K562 (cell line): ENCODE measurements at regions not wholly inside any gene's neighbourhood (a gene's known extent, or its start where the extent isn't known, plus 50 kb on each side); places are given as distances from the start of the nearest gene placed in this dataset.

Source experiments
- ATAC-seq: fragments of 200-7000 bp; cut with Tn5 transposase; 3 replicates; pipeline ENCODE4 v1.9.1; 2020; ENCODE audit warnings: moderate library complexity
- BruUV-seq: library from RNA; stranded (reverse); fragments of 400-500 nt; replicated peaks from 2 replicates; lab custom pipeline; 2021; lab: Mats Ljungman, UMichigan
- CTCF ChIA-PET: fragments of 300-600 bp; formaldehyde crosslinking; extraction: SDS; loops from one replicate; lab custom pipeline; 2021; ENCODE audit warnings: low intra/inter-chr PET ratio; lab: Yijun Ruan, JAX
- POLR2A ChIA-PET: fragments of 300-600, 350-650 bp; sonication (Branson Sonifier 250); formaldehyde crosslinking; extraction: SDS; loops from one replicate; lab custom pipeline; 2021; ENCODE audit warnings: antibody characterized with exemption, inconsistent platforms; lab: Yijun Ruan, JAX
- DNase-seq, 4 experiments: peaks; one replicate each; pipeline versions ENCODE4 v3.0.0 to v3.0.0-alpha.2; 2011 to 2018; ENCODE audit warnings: low spot score in 3 of 4, mixed read lengths in 3 of 4; ENCODE audit errors: extremely low read depth in 1 of 4
- FAIRE-seq: peaks from 2 replicates; lab custom pipeline; 2011; peaks lifted over from hg19 to GRCh38; lab: Jason Lieb, UNC
- H2AFZ ChIP-seq: 2 replicates; pipeline ENCODE4 v1.6.0; 2011; ENCODE audit warnings: low read depth, low read length, control low read depth, inconsistent platforms
- H3K27ac ChIP-seq: fragments of 200-600 bp; 3 replicates; pipeline ENCODE4 v1.8.0; 2011; ENCODE audit warnings: low read depth, mild to moderate bottlenecking, control low read depth, inconsistent platforms, low read length, moderate library complexity, mixed read lengths; ENCODE audit errors: extremely low read depth
- H3K27me3 ChIP-seq, 2 experiments: fragments of 300-600 bp in 1 of 2; 2 replicates in 1 of 2; 3 replicates in 1 of 2; pipeline versions ENCODE4 v1.6.0 to v1.8.0; 2011; ENCODE audit warnings: inconsistent platforms in 2 of 2, low read length in 2 of 2, mild to moderate bottlenecking in 1 of 2, mixed read lengths in 1 of 2, moderate library complexity in 1 of 2; ENCODE audit not compliant: control insufficient read depth in 2 of 2, insufficient read depth in 2 of 2
- H3K36me3 ChIP-seq: fragments of 300-600 bp; 3 replicates; pipeline ENCODE4 v1.8.0; 2011; ENCODE audit warnings: mild to moderate bottlenecking, low read length, inconsistent platforms; ENCODE audit not compliant: control insufficient read depth, insufficient read depth
- H3K4me1 ChIP-seq, 2 experiments: fragments of 200-600 bp in 1 of 2; replicated peaks in 1 of 2; 2 replicates in 1 of 2; 3 replicates in 1 of 2; pipeline versions ENCODE4 v1.5.1 to v1.8.0; 2011; ENCODE audit warnings: inconsistent platforms in 2 of 2, low read length in 2 of 2, mild to moderate bottlenecking in 1 of 2, mixed read lengths in 1 of 2, moderate library complexity in 1 of 2; ENCODE audit not compliant: control insufficient read depth in 2 of 2, insufficient read depth in 2 of 2
- H3K4me2 ChIP-seq: 2 replicates; pipeline ENCODE4 v1.6.1; 2011; ENCODE audit warnings: low read length, control low read depth, inconsistent platforms, mixed read lengths; ENCODE audit not compliant: insufficient read depth
- H3K4me3 ChIP-seq: fragments of 200-600 bp; sonication (generic), shearing (Covaris generic); 2 replicates; pipeline ENCODE4 v1.5.1; 2016; ENCODE audit warnings: control low read depth, inconsistent platforms
- H3K79me2 ChIP-seq: fragments of 200-600 bp; 3 replicates; pipeline ENCODE4 v1.8.0; 2011; ENCODE audit warnings: low read length, inconsistent platforms; ENCODE audit not compliant: control insufficient read depth, insufficient read depth
- H3K9ac ChIP-seq, 2 experiments: 2 replicates each; pipeline versions ENCODE4 v1.6.0 to v1.6.1; 2011; ENCODE audit warnings: low read depth in 2 of 2, low read length in 2 of 2, control low read depth in 1 of 2, inconsistent platforms in 1 of 2, mild to moderate bottlenecking in 1 of 2, mixed read lengths in 1 of 2; ENCODE audit not compliant: insufficient read depth in 1 of 2
- H3K9me1 ChIP-seq: one replicate; pipeline ENCODE4 v1.6.0; 2011; ENCODE audit warnings: inconsistent platforms, mild to moderate bottlenecking, low read length, moderate library complexity; ENCODE audit not compliant: control insufficient read depth, insufficient read depth
- H3K9me3 ChIP-seq: replicated peaks from 2 replicates; pipeline ENCODE4 v1.5.1; 2011; ENCODE audit warnings: low read depth, low read length, inconsistent platforms; ENCODE audit not compliant: control insufficient read depth, insufficient read depth
- H4K20me1 ChIP-seq: replicated peaks from 2 replicates; pipeline ENCODE4 v1.6.1; 2011; ENCODE audit warnings: low read length, inconsistent platforms, mixed read lengths; ENCODE audit not compliant: control insufficient read depth, insufficient read depth
- CREM ChIP-seq: IDR thresholded peaks from 2 replicates; pipeline ENCODE4 v1.6.1; 2014; ENCODE audit warnings: antibody characterized with exemption, low read depth
- CTCFL ChIP-seq: IDR thresholded peaks from 2 replicates; pipeline ENCODE4 v1.6.1; 2011; ENCODE audit warnings: borderline replicate concordance, low read depth, mild to moderate bottlenecking, moderate library complexity, low read length; ENCODE audit not compliant: insufficient read depth, poor library complexity, severe bottlenecking
- ELF1 ChIP-seq: fragments of 200-800 bp; sonication (Bioruptor generic); IDR thresholded peaks from 2 replicates; pipeline ENCODE4 v1.6.1; 2016; ENCODE audit warnings: missing genetic modification characterization, missing compliant biosample characterization
- FIP1L1 ChIP-seq: fragments of 200-400 bp; formaldehyde crosslinking; IDR thresholded peaks from 2 replicates; pipeline ENCODE4 v1.6.1; 2018; ENCODE audit warnings: mild to moderate bottlenecking, low read depth, low read length; ENCODE audit not compliant: poor library complexity, severe bottlenecking
- HNRNPLL ChIP-seq: fragments of 200-400 bp; formaldehyde crosslinking; IDR thresholded peaks from 2 replicates; pipeline ENCODE4 v1.6.1; 2017; ENCODE audit warnings: low read length, low read depth, mild to moderate bottlenecking; ENCODE audit not compliant: poor library complexity, severe bottlenecking
- KLF10 ChIP-seq: fragments of 250-450 bp; sonication (Bioruptor Pico); IDR thresholded peaks from 2 replicates; pipeline ENCODE4 v1.6.1; 2021; ENCODE audit warnings: matching md5 sums
- RBM22 ChIP-seq: fragments of 200-400 bp; formaldehyde crosslinking; IDR thresholded peaks from 2 replicates; pipeline ENCODE4 v1.6.1; 2018; ENCODE audit warnings: low read length, low read depth; ENCODE audit not compliant: poor library complexity, severe bottlenecking
- RBM39 ChIP-seq: fragments of 200-400 bp; formaldehyde crosslinking; optimal IDR thresholded peaks from 2 replicates; pipeline ENCODE3; 2018; ENCODE audit warnings: low read depth, low read length
- RNF2 ChIP-seq: sonication (generic); IDR thresholded peaks from 2 replicates; pipeline ENCODE4 v1.6.1; 2016
- SIN3B ChIP-seq: fragments of 450-650 bp; IDR thresholded peaks from 2 replicates; pipeline ENCODE4 v1.6.1; 2017; ENCODE audit warnings: low read depth, mild to moderate bottlenecking, moderate library complexity
- SMC3 ChIP-seq: conservative IDR thresholded peaks from 2 replicates; pipeline ENCODE4 v1.6.1; 2011; ENCODE audit warnings: low read depth, low read length, improper control_type of control experiment; ENCODE audit not compliant: insufficient read depth
- TCF3 ChIP-seq: sonication (generic); formaldehyde crosslinking; IDR thresholded peaks from 2 replicates; pipeline ENCODE4 v1.4.0; 2020; ENCODE audit warnings: mild to moderate bottlenecking, missing genetic modification reagents
- TOE1 ChIP-seq, 2 experiments: fragments of 450-650 bp in 1 of 2; sonication (generic) in 1 of 2; formaldehyde crosslinking in 1 of 2; IDR thresholded peaks; 2 replicates each; pipeline versions ENCODE4 v1.7.1 to v1.8.0; 2016 to 2022; ENCODE audit warnings: borderline replicate concordance in 2 of 2, mild to moderate bottlenecking in 2 of 2, antibody characterized with exemption in 1 of 2, inconsistent platforms in 1 of 2, low read depth in 1 of 2, missing genetic modification reagents in 1 of 2, moderate library complexity in 1 of 2
- XRCC3 ChIP-seq: fragments of 450-650 bp; IDR thresholded peaks from 2 replicates; pipeline ENCODE4 v1.6.1; 2017; ENCODE audit warnings: mild to moderate bottlenecking, moderate library complexity
- XRCC4 ChIP-seq: IDR thresholded peaks from one replicate; pipeline ENCODE4 v1.6.1; 2011; ENCODE audit not compliant: insufficient read depth, insufficient read length; ENCODE audit errors: extremely low read depth
- ZBTB1 ChIP-seq: sonication (generic); formaldehyde crosslinking; IDR thresholded peaks from 2 replicates; pipeline ENCODE4 v1.8.1; 2023; ENCODE audit warnings: missing genetic modification reagents, low read depth, mild to moderate bottlenecking, borderline replicate concordance
- ZNF785 ChIP-seq: fragments of 250-450 bp; sonication (Bioruptor Pico); IDR thresholded peaks from 2 replicates; pipeline ENCODE4 v1.4.0; 2020; ENCODE audit warnings: mild to moderate bottlenecking
- ZZZ3 ChIP-seq: fragments of 450-650 bp; IDR thresholded peaks from 2 replicates; pipeline ENCODE4 v1.6.1; 2016; ENCODE audit warnings: antibody characterized with exemption, mild to moderate bottlenecking, moderate library complexity
- WGBS: fragments of 100-300 bp; shearing (Covaris generic); methylation state at CpG from one replicate; pipeline ENCODE4 v1.1.6; 2016; ENCODE audit warnings: low coverage, mixed read lengths; ENCODE audit not compliant: insufficient coverage; ENCODE audit errors: missing lambda C conversion rate; 5-methylcytosine and 5-hydroxymethylcytosine counted together
- in situ Hi-C: fragments of 300-500 bp; cut with MboI; formaldehyde crosslinking; loops from 4 replicates; pipeline ENCODE4 v1.15.0; 2018; ENCODE audit warnings: inconsistent platforms, mixed read lengths
- intact Hi-C: fragments of 100-400 bp; cut with micrococcal nuclease; formaldehyde crosslinking; loops from 2 replicates; pipeline ENCODE4 v1.14.2; 2022
- TF ChIP-seq, protein P1 (sequence below): sonication (generic); formaldehyde crosslinking; IDR thresholded peaks from 2 replicates; pipeline ENCODE4 v1.9.0; 2022; ENCODE audit warnings: mild to moderate bottlenecking, missing genetic modification reagents

- CTCF ChIA-PET: interaction anchor here (0.5 to 1.0 kb wide), 3 partner anchors 10 to 178 kb away, joined by 3 to 4 read pairs (median 3); no protein-coding TSS in a partner anchor
- H3K9ac ChIP-seq: peak overlapping the region in 1 of 2 experiments; percentile 83; a peak in 2 of 4 replicates
- WGBS: 1% methylated on average over 29 of the region's 43 CpGs
- TF ChIP-seq FIP1L1 (peak; percentile 47), SMC3 (peak; percentile 77), XRCC4 (no peak), CTCFL (peak; percentile 15), RBM39 (no peak), RNF2 (no peak), ZNF785 (CRISPR knock-in tag) (no peak), TOE1 (IDR thresholded peaks at IDR 0.05; ENCODE audit: borderline replicate concordance) (0 out of 2 replicates have a peak, but pooled peaks have one; percentile 29), TOE1 (CRISPR knock-in tag; IDR thresholded peaks at IDR 0.05; ENCODE audit: borderline replicate concordance, low read depth) (no peak), SIN3B (no peak; the same call in 1 of the 2 replicates), KLF10 (CRISPR knock-in tag) (no peak), RBM22 (no peak), HNRNPLL (peak; percentile 92), CREM (no peak), TCF3 (CRISPR knock-in tag) (0 out of 2 replicates have a peak, but pooled peaks have one; percentile 5), ZBTB1 (no peak), ELF1 (tag) (no peak), XRCC3 (no peak), ZZZ3 (no peak)
- TF ChIP-seq, protein P1, sequence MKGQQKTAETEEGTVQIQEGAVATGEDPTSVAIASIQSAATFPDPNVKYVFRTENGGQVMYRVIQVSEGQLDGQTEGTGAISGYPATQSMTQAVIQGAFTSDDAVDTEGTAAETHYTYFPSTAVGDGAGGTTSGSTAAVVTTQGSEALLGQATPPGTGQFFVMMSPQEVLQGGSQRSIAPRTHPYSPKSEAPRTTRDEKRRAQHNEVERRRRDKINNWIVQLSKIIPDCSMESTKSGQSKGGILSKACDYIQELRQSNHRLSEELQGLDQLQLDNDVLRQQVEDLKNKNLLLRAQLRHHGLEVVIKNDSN (CRISPR knock-in tag): no peak
Observed at GRCh38 chr2:126971481-126972278, 73.0 kb downstream of the TEX51 start.

More at GRCh38 chr2:126971481-126972278, 73.0 kb downstream of the TEX51 start:
- DNase-seq: peak; percentile 77 to 84 (median 80)
- intact Hi-C loops: loop anchor here (2.0 to 10.0 kb wide), 4 partner anchors 79 to 447 kb away; no protein-coding TSS in a partner anchor
- Histone ChIP-seq H3K9me1 (no peaks in the 10 kb centered on the region), H4K20me1 (0 out of 2 replicates have a peak, but pooled peaks cover 8% of the 10 kb centered on the region), H3K27me3 (peaks cover 16 to 59% of the 10 kb centered on the region in 2 experiments; a peak in 4 of 5 replicates), H3K4me2 (peak overlapping the region; percentile 38), H2AFZ (peak overlapping the region; percentile 46), H3K9me3 (no peaks in the 10 kb centered on the region), H3K79me2 (no peaks in the 10 kb centered on the region), H3K36me3 (no peaks in the 10 kb centered on the region), H3K4me1 (peaks cover 0 to 22% of the 10 kb centered on the region in 2 experiments; a peak in 2 of 5 replicates), H3K27ac (no peak overlapping the region), H3K4me3 (no peak overlapping the region)
- POLR2A ChIA-PET: interaction anchor here (0.8 to 1.1 kb wide), 2 partner anchors 14 to 108 kb away, joined by 3 to 6 read pairs; no protein-coding TSS in a partner anchor
- no TSS peak for BruUV-seq
- no peak for FAIRE-seq
- ATAC-seq: peak; percentile 96
- in situ Hi-C loops: no loop called here
